ENCODE measurements at regions not wholly inside any gene's neighbourhood (a gene's known extent, or its start where the extent isn't known, plus 50 kb on each side); places are given as distances from the start of the nearest gene placed in this dataset.

DNA sequence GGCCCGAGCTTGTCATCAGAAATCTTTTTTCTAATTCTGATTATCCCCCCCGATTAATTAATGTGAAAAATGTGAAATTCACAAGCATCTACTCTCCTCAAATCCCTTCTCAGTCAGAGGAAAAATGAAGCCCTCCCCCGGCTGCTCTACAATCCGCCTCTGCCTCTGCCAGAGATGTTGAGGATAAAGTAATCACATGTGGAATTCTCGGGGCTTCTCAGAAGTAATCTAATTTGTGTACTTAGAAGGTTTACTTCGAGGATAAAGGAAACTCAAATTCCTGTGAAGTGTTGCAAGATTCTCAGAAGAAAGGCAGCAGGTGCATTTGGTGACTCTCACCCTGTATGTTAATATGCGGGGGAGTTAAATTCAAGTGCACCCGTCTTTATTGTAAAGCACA, 726.1 kb upstream of the ADAMTS16 start:
- Mint-ChIP-seq H3K36me3 (ENCODE audit: insufficient read depth in 1 of 3, low read depth in 3 of 3) (no peaks in the 10 kb centered on the region), H3K4me1 (peaks cover 10 to 12% of the 10 kb centered on the region in 2 experiments), H3K27me3 (ENCODE audit: low read depth) (no peaks in the 10 kb centered on the region; the same call in none of the 2 replicates), H3K9me3 (no peaks in the 10 kb centered on the region), H3K27ac (no peak overlapping the region), H3K4me3 (no peak overlapping the region)
- no peak overlapping the region for H4K5ac ChIP-seq (ENCODE audit: insufficient read length, low read depth, low read length)
- H3K4ac ChIP-seq (ENCODE audit: low read depth, low read length): no peak overlapping the region
- no peak for DNase-seq
- H2BK20ac ChIP-seq (ENCODE audit: low read depth, low read length, poor library complexity, severe bottlenecking): no peak overlapping the region
- no peak overlapping the region for H3K56ac ChIP-seq (ENCODE audit: insufficient read length, low read depth, low read length)
- H3K14ac ChIP-seq (ENCODE audit: insufficient read depth, low read length): no peak overlapping the region
- H2BK12ac ChIP-seq (ENCODE audit: insufficient read length, low read depth, low read length): no peak overlapping the region
- no peak overlapping the region for H3K4me2 ChIP-seq (ENCODE audit: insufficient read depth, insufficient read length, low read length)
- no peaks in the 10 kb centered on the region for H3K79me2 ChIP-seq (ENCODE audit: insufficient read depth, low read length)
- H2BK5ac ChIP-seq (ENCODE audit: insufficient read length, low read length): no peak overlapping the region
- H3K79me1 ChIP-seq (ENCODE audit: insufficient read depth, low read depth, low read length, poor library complexity, severe bottlenecking): no peaks in the 10 kb centered on the region
- H3K4me1 ChIP-seq (ENCODE audit: insufficient read depth, low read length): no peaks in the 10 kb centered on the region
- H3K27me3 ChIP-seq (ENCODE audit: insufficient read depth, low read length): no peaks in the 10 kb centered on the region
- no peak overlapping the region for H3K9ac ChIP-seq (ENCODE audit: extremely low read depth, insufficient read length, low read length)
- no peak overlapping the region for H2AK5ac ChIP-seq (ENCODE audit: insufficient read length, low read length)
- no peak overlapping the region for H4K91ac ChIP-seq (ENCODE audit: insufficient read length, low read depth, low read length)
- no peak overlapping the region for H3T11ph ChIP-seq (ENCODE audit: low read length)
- H2AFZ ChIP-seq (ENCODE audit: low read length): no peak overlapping the region
- no peak overlapping the region for H3K18ac ChIP-seq (ENCODE audit: insufficient read length, low read depth, low read length)
- no peaks in the 10 kb centered on the region for H3K23me2 ChIP-seq (ENCODE audit: insufficient read length, low read depth, low read length, poor library complexity, severe bottlenecking)
- H2BK15ac ChIP-seq (ENCODE audit: low read depth, low read length): no peak overlapping the region
- WGBS (ENCODE audit: extremely low coverage, insufficient read length, low lambda C conversion rate): no CpG with 5 or more reads among the region's 8 CpGs
- no peak overlapping the region for H4K8ac ChIP-seq (replicated peaks; ENCODE audit: insufficient read length, low read depth, low read length)
- TF ChIP-seq, protein P1, sequence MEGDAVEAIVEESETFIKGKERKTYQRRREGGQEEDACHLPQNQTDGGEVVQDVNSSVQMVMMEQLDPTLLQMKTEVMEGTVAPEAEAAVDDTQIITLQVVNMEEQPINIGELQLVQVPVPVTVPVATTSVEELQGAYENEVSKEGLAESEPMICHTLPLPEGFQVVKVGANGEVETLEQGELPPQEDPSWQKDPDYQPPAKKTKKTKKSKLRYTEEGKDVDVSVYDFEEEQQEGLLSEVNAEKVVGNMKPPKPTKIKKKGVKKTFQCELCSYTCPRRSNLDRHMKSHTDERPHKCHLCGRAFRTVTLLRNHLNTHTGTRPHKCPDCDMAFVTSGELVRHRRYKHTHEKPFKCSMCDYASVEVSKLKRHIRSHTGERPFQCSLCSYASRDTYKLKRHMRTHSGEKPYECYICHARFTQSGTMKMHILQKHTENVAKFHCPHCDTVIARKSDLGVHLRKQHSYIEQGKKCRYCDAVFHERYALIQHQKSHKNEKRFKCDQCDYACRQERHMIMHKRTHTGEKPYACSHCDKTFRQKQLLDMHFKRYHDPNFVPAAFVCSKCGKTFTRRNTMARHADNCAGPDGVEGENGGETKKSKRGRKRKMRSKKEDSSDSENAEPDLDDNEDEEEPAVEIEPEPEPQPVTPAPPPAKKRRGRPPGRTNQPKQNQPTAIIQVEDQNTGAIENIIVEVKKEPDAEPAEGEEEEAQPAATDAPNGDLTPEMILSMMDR (conservative IDR thresholded peaks at IDR 0.05): no peak
- no peaks in the 10 kb centered on the region for H3K9me3 ChIP-seq (ENCODE audit: control insufficient read depth, low read depth, low read length)
- H3K27ac ChIP-seq (ENCODE audit: insufficient read length, low read depth, low read length): no peak overlapping the region
- no peak overlapping the region for H3K23ac ChIP-seq (ENCODE audit: insufficient read length, low read depth, low read length)
- no peaks in the 10 kb centered on the region for H4K20me1 ChIP-seq (ENCODE audit: control insufficient read depth, insufficient read depth, insufficient read length)
- H2BK120ac ChIP-seq (ENCODE audit: low read depth, low read length, poor library complexity, severe bottlenecking): no peak overlapping the region

All from H9 (cell line).